Ureter (tissue), 1 donor: ENCODE measurements at regions not wholly inside any gene's neighbourhood (a gene's known extent, or its start where the extent isn't known, plus 50 kb on each side); places are given as distances from the start of the nearest gene placed in this dataset.

Experiments
- DNase-seq: peaks from one replicate; pipeline ENCODE4 v3.0.0-alpha.2; 2020; ENCODE audit warnings: low spot score
- donor health status: DM: yes; HTN: yes; CAD: no.

- DNase-seq = no peak
Measured at GRCh38 chr6:62479697-62480220, 193.7 kb upstream of the KHDRBS2 start.

- DNase-seq = no peak
Measured at GRCh38 chr6:62474793-62475192, 188.8 kb upstream of the KHDRBS2 start.

- DNase-seq = no peak
Measured at GRCh38 chr6:62466607-62467006, 180.6 kb upstream of the KHDRBS2 start.

GRCh38 chr6:62465206-62465605 is 179.2 kb upstream of the KHDRBS2 start:
- no peak for DNase-seq

- no peak for DNase-seq
Measured at GRCh38 chr6:62452586-62452985, 166.6 kb upstream of the KHDRBS2 start.

GRCh38 chr6:62446647-62447316 is 160.8 kb upstream of the KHDRBS2 start:
- no peak for DNase-seq

GRCh38 chr6:62445521-62445920 is 159.5 kb upstream of the KHDRBS2 start:
- peak; percentile 40 for DNase-seq

GRCh38 chr6:62441182-62441581 is 155.2 kb upstream of the KHDRBS2 start:
- no peak for DNase-seq

GRCh38 chr6:62429781-62430180 is 143.8 kb upstream of the KHDRBS2 start:
- no peak for DNase-seq

- DNase-seq = no peak
Measured at GRCh38 chr6:62400521-62401259, 114.7 kb upstream of the KHDRBS2 start.

GRCh38 chr6:62393608-62394007 is 107.6 kb upstream of the KHDRBS2 start:
- DNase-seq = no peak

- DNase-seq = no peak
Measured at GRCh38 chr6:62392291-62392690, 106.3 kb upstream of the KHDRBS2 start.

GRCh38 chr6:62391358-62391757 is 105.3 kb upstream of the KHDRBS2 start:
- DNase-seq = no peak

GRCh38 chr6:62390401-62390800 is 104.4 kb upstream of the KHDRBS2 start:
- no peak for DNase-seq

- DNase-seq = no peak
Measured at GRCh38 chr6:62371453-62372210, 85.6 kb upstream of the KHDRBS2 start.

GRCh38 chr6:62367601-62368000 is 81.6 kb upstream of the KHDRBS2 start:
- no peak for DNase-seq

- DNase-seq = no peak
Measured at GRCh38 chr6:62362097-62362496, 76.1 kb upstream of the KHDRBS2 start.

GRCh38 chr6:62357835-62358234 is 71.8 kb upstream of the KHDRBS2 start:
- DNase-seq = no peak

- DNase-seq = no peak
Measured at GRCh38 chr6:62354261-62354660, 68.2 kb upstream of the KHDRBS2 start.

GRCh38 chr6:62345962-62346689 is 60.1 kb upstream of the KHDRBS2 start:
- no peak for DNase-seq

- DNase-seq = no peak
Measured at GRCh38 chr6:62345446-62345845, 59.4 kb upstream of the KHDRBS2 start.

GRCh38 chr6:62344850-62345249 is 58.8 kb upstream of the KHDRBS2 start:
- DNase-seq = no peak
